ENCODE measurements at regions not wholly inside any gene's neighbourhood (a gene's known extent, or its start where the extent isn't known, plus 50 kb on each side); places are given as distances from the start of the nearest gene placed in this dataset.
"Not testable (repeated sequence)": the region's sequence is repeated elsewhere in the genome, so short reads cannot be mapped to it uniquely, and the experiment has no call there.

GRCh38 chr3:15851735-15852134, 54.0 kb upstream of the ANKRD28 start:
- DNase-seq (ENCODE audit: low read depth, low spot score): no peak

- DNase-seq (ENCODE audit: low read depth, low spot score): no peak
These were observed 61.0 kb upstream of the ANKRD28 start for GRCh38 chr3:15858547-15859506.

GRCh38 chr3:15859507-15860013, 61.8 kb upstream of the ANKRD28 start:
- DNase-seq (ENCODE audit: low read depth, low spot score): peak; percentile 44

GRCh38 chr3:15860014-15860934, 62.5 kb upstream of the ANKRD28 start:
- DNase-seq (ENCODE audit: low read depth, low spot score): no peak

GRCh38 chr3:15861163-15861562, 63.4 kb upstream of the ANKRD28 start:
- no peak for DNase-seq (ENCODE audit: low read depth, low spot score)

GRCh38 chr3:15872807-15873206, 75.0 kb upstream of the ANKRD28 start:
- DNase-seq (ENCODE audit: low read depth, low spot score): no peak

- no peak for DNase-seq (ENCODE audit: low read depth, low spot score)
These were observed 75.6 kb upstream of the ANKRD28 start for GRCh38 chr3:15873415-15873814.

- no peak for DNase-seq (ENCODE audit: low read depth, low spot score)
These were observed 77.4 kb upstream of the ANKRD28 start for GRCh38 chr3:15875016-15875689.

GRCh38 chr3:15876669-15877068, 78.9 kb upstream of the ANKRD28 start:
- DNase-seq (ENCODE audit: low read depth, low spot score): no peak

- DNase-seq (ENCODE audit: low read depth, low spot score): no peak
These were observed 80.0 kb upstream of the ANKRD28 start for GRCh38 chr3:15877813-15878212.

GRCh38 chr3:15879787-15880186, 82.0 kb upstream of the ANKRD28 start:
- DNase-seq (ENCODE audit: low read depth, low spot score): not testable (repeated sequence)

GRCh38 chr3:15882577-15882976, 84.8 kb upstream of the ANKRD28 start:
- no peak for DNase-seq (ENCODE audit: low read depth, low spot score)

GRCh38 chr3:15884132-15884531, 86.4 kb upstream of the ANKRD28 start:
- no peak for DNase-seq (ENCODE audit: low read depth, low spot score)

GRCh38 chr3:15886521-15886920, 88.7 kb upstream of the ANKRD28 start:
- no peak for DNase-seq (ENCODE audit: low read depth, low spot score)

- DNase-seq (ENCODE audit: low read depth, low spot score): no peak
These were observed 89.5 kb upstream of the ANKRD28 start for GRCh38 chr3:15887261-15887660.

GRCh38 chr3:15889936-15890335, 92.2 kb upstream of the ANKRD28 start:
- no peak for DNase-seq (ENCODE audit: low read depth, low spot score)

GRCh38 chr3:15892311-15893227, 94.8 kb upstream of the ANKRD28 start:
- no peak for DNase-seq (ENCODE audit: low read depth, low spot score)

GRCh38 chr3:15894382-15894781, 96.6 kb upstream of the ANKRD28 start:
- DNase-seq (ENCODE audit: low read depth, low spot score): no peak

GRCh38 chr3:15896500-15896899, 98.7 kb upstream of the ANKRD28 start:
- no peak for DNase-seq (ENCODE audit: low read depth, low spot score)

- DNase-seq (ENCODE audit: low read depth, low spot score): no peak
These were observed 101.6 kb upstream of the ANKRD28 start for GRCh38 chr3:15899388-15899787.
